NCI-H146 treated with DMSO at 0.1 percent for 48 hours (cell line): ENCODE measurements at regions not wholly inside any gene's neighbourhood (a gene's known extent, or its start where the extent isn't known, plus 50 kb on each side); places are given as distances from the start of the nearest gene placed in this dataset.

Experiments used
- DNase-seq: peaks from one replicate; lab custom pipeline; 2025; ENCODE audit not compliant: unreplicated experiment; lab: John Stamatoyannopoulos, UW

DNA sequence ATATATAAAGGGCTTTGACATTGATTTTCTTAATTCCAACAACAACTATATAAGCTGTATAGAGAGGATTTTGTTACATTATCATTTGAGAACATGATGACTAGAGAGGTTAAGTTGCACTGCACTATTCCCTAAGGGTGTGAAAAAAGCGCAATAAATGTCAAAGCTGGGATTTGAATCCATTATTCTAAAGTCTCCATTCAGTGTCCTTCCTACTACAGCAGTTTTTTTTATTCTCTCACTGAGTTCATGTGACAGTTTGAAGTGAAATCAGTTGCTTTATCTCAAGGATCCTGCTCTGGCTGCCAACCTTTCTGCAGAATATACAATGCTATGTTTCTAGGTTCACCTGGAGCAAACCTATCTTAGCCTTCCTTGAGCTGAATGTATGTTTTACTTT lies 177.5 kb downstream of the ANKRD50 start:
- DNase-seq, result no peak

DNA sequence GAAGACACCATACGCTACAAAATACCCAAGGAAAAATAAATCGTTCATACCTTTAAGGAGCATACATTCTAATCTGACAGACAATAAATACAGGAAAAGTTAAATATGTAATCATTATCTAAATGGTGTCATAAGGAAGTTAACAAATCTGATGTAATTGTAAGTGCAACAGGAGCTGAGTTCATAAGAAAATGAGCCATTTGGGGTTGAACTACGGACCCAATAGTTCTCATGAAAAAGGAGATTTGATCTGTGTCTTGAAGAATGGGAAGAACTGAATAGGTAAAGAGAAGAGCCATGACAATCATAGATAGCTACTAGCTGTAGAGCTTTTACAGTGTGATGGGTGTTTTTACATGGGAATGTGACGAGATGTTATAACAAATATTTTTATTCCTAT lies 175.6 kb downstream of the ANKRD50 start:
- DNase-seq, result no peak

DNA sequence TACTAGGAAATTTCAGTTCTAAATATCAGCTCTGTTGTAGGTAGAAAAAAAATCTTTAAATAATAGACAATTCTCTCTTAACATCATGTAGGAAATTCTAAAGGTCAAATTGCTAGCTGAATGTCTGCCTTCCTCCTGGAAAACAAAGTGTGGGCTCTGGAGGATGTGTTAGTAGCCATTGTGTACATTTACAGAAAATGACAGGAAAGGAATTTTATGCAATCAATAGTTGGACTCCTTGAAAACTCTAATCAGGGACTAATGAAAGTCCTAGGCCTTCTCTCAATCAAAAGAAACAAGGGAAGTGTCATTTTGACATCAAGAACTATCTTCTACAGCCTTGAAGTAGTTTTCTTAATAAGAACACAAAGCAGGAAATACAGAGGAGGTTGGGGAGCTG lies 174.6 kb downstream of the ANKRD50 start:
- no peak for DNase-seq

DNA sequence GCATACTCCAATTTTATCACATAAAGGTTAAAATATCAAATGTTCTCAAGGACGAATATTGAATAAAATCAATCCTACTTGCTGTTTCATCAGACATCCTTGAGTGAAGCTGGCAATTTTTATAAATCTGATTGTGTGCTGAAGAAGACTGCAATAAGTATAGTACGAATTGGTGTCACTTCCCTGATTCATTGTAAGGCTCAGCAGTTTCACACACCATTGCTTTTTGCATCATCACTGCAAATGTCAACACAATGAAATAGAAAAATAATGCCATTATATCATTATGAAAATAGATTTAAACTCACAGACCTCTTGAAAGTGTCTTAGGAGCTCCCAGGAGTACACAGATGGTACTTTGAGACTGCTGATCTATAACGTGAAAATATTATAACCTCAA lies 172.5 kb downstream of the ANKRD50 start:
- no peak for DNase-seq

DNA sequence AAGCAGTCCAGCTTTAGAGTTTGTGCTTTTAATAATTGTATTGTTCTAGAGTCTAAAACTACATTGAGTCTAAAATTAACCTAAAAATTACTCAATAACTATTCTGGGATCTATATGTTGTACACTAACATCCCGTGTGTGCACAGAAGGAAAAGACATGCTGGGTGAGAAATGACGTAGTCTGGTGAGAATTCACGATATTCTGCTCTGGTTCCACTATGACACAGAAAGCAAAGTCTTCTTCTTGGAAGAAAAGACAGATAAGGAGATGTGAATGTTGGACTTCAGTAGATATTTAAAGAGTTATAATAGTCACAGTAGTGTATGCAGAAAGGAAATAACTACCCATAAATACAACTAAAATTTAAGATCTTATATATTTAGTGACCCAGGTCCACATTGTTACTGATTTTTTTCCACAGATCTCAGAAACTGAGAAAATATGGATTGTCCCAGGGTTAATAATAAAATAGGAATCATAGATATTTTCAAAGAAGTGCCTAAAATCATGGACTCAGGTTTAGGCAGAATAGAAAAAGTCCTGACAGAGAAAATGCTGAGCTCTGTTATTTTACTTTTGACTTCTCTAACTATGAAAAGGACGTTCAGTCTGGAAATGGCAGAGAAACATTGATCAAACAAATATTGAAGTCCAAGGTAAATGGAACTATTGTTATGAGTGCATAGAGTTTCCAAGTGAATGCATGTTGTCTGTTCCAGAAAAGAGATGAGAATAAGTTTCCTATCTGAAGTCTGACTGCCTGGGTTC lies 170.7 kb downstream of the ANKRD50 start:
- DNase-seq, result no peak

- DNase-seq, result no peak
Measured at GRCh38 chr4:124555959-124556358, 156.6 kb downstream of the ANKRD50 start.

DNA sequence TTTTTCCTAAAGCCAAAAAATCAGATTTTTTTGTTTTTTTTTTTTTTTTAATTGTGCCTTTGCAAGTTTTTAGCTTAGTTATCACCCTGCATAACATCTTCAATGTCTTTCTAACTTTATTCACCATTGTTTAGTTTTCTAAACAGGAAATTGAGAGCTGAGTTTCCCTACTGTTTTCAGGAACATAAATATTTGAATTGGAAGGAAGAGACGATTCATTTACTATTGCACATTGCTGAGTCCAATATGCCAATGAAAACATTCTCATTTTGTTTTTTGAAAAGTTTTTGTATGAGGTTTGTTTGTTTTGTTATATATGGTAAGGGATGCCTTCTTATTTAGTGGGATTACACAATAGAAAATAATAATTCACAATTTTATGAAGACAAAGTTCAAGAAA lies 148.4 kb downstream of the ANKRD50 start:
- DNase-seq, result no peak

- DNase-seq, result no peak
Measured at GRCh38 chr4:124565371-124565770, 147.2 kb downstream of the ANKRD50 start.

GRCh38 chr4:124566030-124566429 lies 146.5 kb downstream of the ANKRD50 start:
- no peak for DNase-seq

DNA sequence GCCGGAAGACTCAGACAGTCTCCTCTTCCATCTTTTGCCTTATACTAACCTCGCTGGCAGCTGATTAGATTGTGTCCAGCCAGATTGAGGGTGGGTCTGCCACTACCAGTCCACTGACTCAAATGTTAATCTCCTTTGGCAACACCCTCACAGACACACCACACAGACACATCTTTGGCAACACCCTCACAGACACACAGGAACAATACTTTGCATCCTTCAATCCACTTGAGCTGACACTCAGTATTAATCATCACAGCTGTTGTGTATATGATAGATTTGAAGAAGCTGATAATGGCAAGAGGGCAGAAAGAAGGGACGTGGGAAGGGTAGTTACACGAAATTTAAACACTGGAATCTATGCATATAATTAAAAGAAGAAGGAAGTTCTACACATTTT lies 139.5 kb downstream of the ANKRD50 start:
- DNase-seq, result no peak

DNA sequence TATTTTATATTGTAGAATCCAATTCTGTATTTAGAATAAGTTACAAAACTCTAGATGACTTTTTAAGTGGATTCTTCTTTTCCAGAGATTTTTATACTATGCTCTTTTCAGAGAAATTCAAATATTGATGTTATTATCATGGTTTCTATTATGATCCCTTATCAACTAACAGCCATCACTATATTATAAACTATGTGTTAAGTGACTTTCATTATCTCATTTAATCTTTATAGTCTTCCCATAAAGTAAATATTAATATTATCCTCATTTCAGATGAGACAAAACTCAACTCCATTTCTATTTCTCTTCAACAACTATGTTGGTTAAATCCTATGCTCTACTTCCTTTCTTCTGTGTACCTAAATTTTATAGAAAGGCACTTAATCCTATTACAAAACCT lies 132.6 kb downstream of the ANKRD50 start:
- DNase-seq, result no peak

GRCh38 chr4:124583797-124584196 lies 128.7 kb downstream of the ANKRD50 start:
- DNase-seq, result no peak

GRCh38 chr4:124589786-124590185 lies 122.7 kb downstream of the ANKRD50 start:
- DNase-seq, result no peak

DNA sequence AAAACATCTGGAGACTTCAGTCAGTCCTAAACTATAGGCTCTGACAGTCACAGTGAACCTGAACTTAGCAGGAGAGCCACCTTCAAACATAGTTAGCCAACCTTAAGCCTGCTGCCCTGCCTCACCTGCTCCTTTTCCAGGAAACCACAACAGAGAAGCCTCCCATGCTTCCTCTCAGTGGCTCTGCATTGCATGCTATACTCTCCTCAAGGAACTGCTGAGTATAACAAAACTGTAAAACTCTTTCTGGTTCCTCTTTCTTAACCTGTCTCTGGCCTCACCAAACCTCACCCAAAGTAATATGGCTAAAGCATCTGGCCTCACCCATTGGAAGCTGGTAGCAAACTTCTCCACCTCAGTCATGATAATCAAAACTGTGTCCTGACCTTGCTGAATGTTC lies 122.1 kb downstream of the ANKRD50 start:
- DNase-seq, result no peak

DNA sequence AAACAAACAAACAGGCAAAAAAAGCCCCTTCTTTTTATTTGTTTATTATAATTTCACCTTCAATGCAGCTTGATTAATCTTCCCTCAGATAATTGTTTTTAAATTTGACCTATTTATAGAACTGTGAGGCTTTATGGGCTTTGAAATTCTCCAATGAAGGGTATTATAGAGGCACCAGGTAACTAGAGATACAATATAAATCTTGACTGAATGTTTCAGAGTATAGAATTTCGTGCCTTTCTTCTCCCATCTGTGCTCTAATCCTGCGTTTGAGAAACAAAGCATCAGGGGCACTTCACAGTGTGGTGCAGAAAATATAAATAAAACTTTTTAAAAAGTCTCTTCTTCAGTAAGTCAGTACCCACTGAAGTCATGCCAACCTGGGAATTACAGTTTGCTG lies 120.9 kb downstream of the ANKRD50 start:
- DNase-seq, result no peak

GRCh38 chr4:124593494-124593893 lies 119.0 kb downstream of the ANKRD50 start:
- no peak for DNase-seq

GRCh38 chr4:124594945-124595344 lies 117.6 kb downstream of the ANKRD50 start:
- no peak for DNase-seq

GRCh38 chr4:124596816-124597215 lies 115.7 kb downstream of the ANKRD50 start:
- no peak for DNase-seq

- DNase-seq, result no peak
Measured at GRCh38 chr4:124610211-124610610, 102.3 kb downstream of the ANKRD50 start.
